Upper lobe of left lung (tissue), 4 donors: ENCODE measurements at regions not wholly inside any gene's neighbourhood (a gene's known extent, or its start where the extent isn't known, plus 50 kb on each side); places are given as distances from the start of the nearest gene placed in this dataset.

Experiments used
- CTCF ChIP-seq, 6 experiments: fragments of 450-650 bp in 4 of 6; fragments of 200-600 bp in 2 of 6; sonication (generic) in 2 of 6; IDR thresholded peaks; one replicate each; pipeline ENCODE4 v1.5.1; 2016 to 2019; ENCODE audit warnings: antibody characterized with exemption in 6 of 6
- POLR2A ChIP-seq, 4 donors: fragments of 450-650 bp; IDR thresholded peaks; one replicate each; pipeline ENCODE4 v1.5.1; 2016 to 2017; ENCODE audit warnings: antibody characterized with exemption in 4 of 4, mild to moderate bottlenecking in 2 of 4
- POLR2AphosphoS5 ChIP-seq, 2 donors: sonication (generic); formaldehyde crosslinking; IDR thresholded peaks; one replicate each; pipeline ENCODE4 v1.5.1; 2017; ENCODE audit warnings: antibody characterized with exemption in 2 of 2

GRCh38 chr13:99650410-99650809, 149.1 kb downstream of the TM9SF2 start:
- TF ChIP-seq CTCF (IDR thresholded peaks at IDR 0.05) (no peak), POLR2AphosphoS5 (IDR thresholded peaks at IDR 0.05) (no peak), POLR2A (IDR thresholded peaks at IDR 0.05) (no peak)
